ENCODE measurements at regions not wholly inside any gene's neighbourhood (a gene's known extent, or its start where the extent isn't known, plus 50 kb on each side); places are given as distances from the start of the nearest gene placed in this dataset.

- no peak for DNase-seq
Observed at GRCh38 chr2:220835583-220835982, 736.5 kb downstream of the EPHA4 start.

- no peak for DNase-seq
Observed at GRCh38 chr2:220837226-220837625, 734.9 kb downstream of the EPHA4 start.

GRCh38 chr2:220842901-220843665 lies 729.0 kb downstream of the EPHA4 start:
- DNase-seq: no peak

- no peak for DNase-seq
Observed at GRCh38 chr2:220845766-220846273, 726.3 kb downstream of the EPHA4 start.

GRCh38 chr2:220847006-220847405 lies 725.1 kb downstream of the EPHA4 start:
- DNase-seq: peak; percentile 65

- peak; percentile 92 for DNase-seq
Observed at GRCh38 chr2:220847589-220847988, 724.5 kb downstream of the EPHA4 start.

GRCh38 chr2:220849433-220849832 lies 722.7 kb downstream of the EPHA4 start:
- no peak for DNase-seq

GRCh38 chr2:220850116-220850515 lies 722.0 kb downstream of the EPHA4 start:
- no peak for DNase-seq

GRCh38 chr2:220855296-220855695 lies 716.8 kb downstream of the EPHA4 start:
- DNase-seq: no peak

GRCh38 chr2:220856486-220856885 lies 715.6 kb downstream of the EPHA4 start:
- DNase-seq: no peak

- no peak for DNase-seq
Observed at GRCh38 chr2:220857368-220857767, 714.7 kb downstream of the EPHA4 start.

GRCh38 chr2:220858101-220858500 lies 714.0 kb downstream of the EPHA4 start:
- peak; percentile 10 for DNase-seq

GRCh38 chr2:220871909-220872308 lies 700.2 kb downstream of the EPHA4 start:
- no peak for DNase-seq

GRCh38 chr2:220876080-220876824 lies 695.9 kb downstream of the EPHA4 start:
- no peak for DNase-seq

GRCh38 chr2:220877491-220877890 lies 694.6 kb downstream of the EPHA4 start:
- DNase-seq: no peak

- DNase-seq: no peak
Observed at GRCh38 chr2:220877897-220878296, 694.2 kb downstream of the EPHA4 start.

- no peak for DNase-seq
Observed at GRCh38 chr2:220880623-220881596, 691.2 kb downstream of the EPHA4 start.

- no peak for DNase-seq
Observed at GRCh38 chr2:220882507-220882906, 689.6 kb downstream of the EPHA4 start.

GRCh38 chr2:220885593-220885992 lies 686.5 kb downstream of the EPHA4 start:
- DNase-seq: no peak

- DNase-seq: no peak
Observed at GRCh38 chr2:220887271-220887870, 684.7 kb downstream of the EPHA4 start.

GRCh38 chr2:220887876-220888275 lies 684.2 kb downstream of the EPHA4 start:
- DNase-seq: peak; percentile 35

- DNase-seq: no peak
Observed at GRCh38 chr2:220890931-220891330, 681.2 kb downstream of the EPHA4 start.
